Activated CD4-positive, alpha-beta memory T cell treated with anti-CD3 and anti-CD28 coated beads for 36 hours (primary cell): ENCODE measurements at regions not wholly inside any gene's neighbourhood (a gene's known extent, or its start where the extent isn't known, plus 50 kb on each side); places are given as distances from the start of the nearest gene placed in this dataset.

Source experiments
- CTCF ChIA-PET: fragments of 350-600 bp; sonication (Branson Sonifier 250); formaldehyde crosslinking; loops from one replicate; lab custom pipeline; 2021; ENCODE audit warnings: antibody characterized with exemption, inconsistent platforms; lab: Charles Lee
- POLR2A ChIA-PET: fragments of 350-600 bp; sonication (Branson Sonifier 250); formaldehyde crosslinking; loops from one replicate; lab custom pipeline; 2021; ENCODE audit warnings: antibody characterized with exemption; lab: Charles Lee
- DNase-seq: peaks from one replicate; pipeline ENCODE4 v3.0.0-alpha.2; 2020
- H3K27ac Mint-ChIP-seq: one replicate; pipeline ENCODE4 v1.8.0; 2021; ENCODE audit warnings: mixed read lengths
- H3K27me3 Mint-ChIP-seq: one replicate; pipeline ENCODE4 v1.8.0; 2021; ENCODE audit warnings: mixed read lengths
- H3K36me3 Mint-ChIP-seq: one replicate; pipeline ENCODE4 v1.8.0; 2021; ENCODE audit warnings: mixed read lengths
- H3K4me1 Mint-ChIP-seq: one replicate; pipeline ENCODE4 v1.8.0; 2021; ENCODE audit warnings: low read depth, mixed read lengths
- H3K4me3 Mint-ChIP-seq: one replicate; pipeline ENCODE4 v1.8.0; 2021; ENCODE audit warnings: mild to moderate bottlenecking, mixed read lengths
- H3K9me3 Mint-ChIP-seq: one replicate; pipeline ENCODE4 v1.8.0; 2021; ENCODE audit warnings: mixed read lengths
- intact Hi-C: fragments of 100-400 bp; cut with micrococcal nuclease; formaldehyde crosslinking; loops from one replicate; pipeline ENCODE4 v1.15.1; 2023

GRCh38 chr1:187096689-187097088 lies 267.9 kb downstream of the PLA2G4A start:
- DNase-seq = no peak
- Mint-ChIP-seq H3K4me1 (peaks cover 17% of the 10 kb centered on the region), H3K27ac (no peak overlapping the region), H3K4me3 (no peak overlapping the region), H3K9me3 (peaks cover 8% of the 10 kb centered on the region), H3K36me3 (no peaks in the 10 kb centered on the region), H3K27me3 (no peaks in the 10 kb centered on the region)
- CTCF ChIA-PET = no interaction called here
- intact Hi-C loops = no loop called here
- POLR2A ChIA-PET = no interaction called here

- Mint-ChIP-seq H3K9me3 (no peaks in the 10 kb centered on the region), H3K27ac (no peak overlapping the region), H3K27me3 (no peaks in the 10 kb centered on the region), H3K4me1 (no peaks in the 10 kb centered on the region), H3K4me3 (no peak overlapping the region), H3K36me3 (no peaks in the 10 kb centered on the region)
- DNase-seq = no peak
- CTCF ChIA-PET = no interaction called here
- intact Hi-C loops = no loop called here
- POLR2A ChIA-PET = no interaction called here
Measured at GRCh38 chr1:187110351-187110750, 281.6 kb downstream of the PLA2G4A start.

GRCh38 chr1:187114792-187115191 lies 286.0 kb downstream of the PLA2G4A start:
- no peaks in the 10 kb centered on the region for H3K36me3 Mint-ChIP-seq
- H3K9me3 Mint-ChIP-seq = no peaks in the 10 kb centered on the region
- ChIA-PET POLR2A (no interaction called here), CTCF (no interaction called here)
- no peak overlapping the region for H3K27ac Mint-ChIP-seq
- intact Hi-C loops = no loop called here
- H3K4me3 Mint-ChIP-seq = no peak overlapping the region
- H3K4me1 Mint-ChIP-seq = no peaks in the 10 kb centered on the region
- H3K27me3 Mint-ChIP-seq = no peaks in the 10 kb centered on the region
- DNase-seq = no peak

DNA sequence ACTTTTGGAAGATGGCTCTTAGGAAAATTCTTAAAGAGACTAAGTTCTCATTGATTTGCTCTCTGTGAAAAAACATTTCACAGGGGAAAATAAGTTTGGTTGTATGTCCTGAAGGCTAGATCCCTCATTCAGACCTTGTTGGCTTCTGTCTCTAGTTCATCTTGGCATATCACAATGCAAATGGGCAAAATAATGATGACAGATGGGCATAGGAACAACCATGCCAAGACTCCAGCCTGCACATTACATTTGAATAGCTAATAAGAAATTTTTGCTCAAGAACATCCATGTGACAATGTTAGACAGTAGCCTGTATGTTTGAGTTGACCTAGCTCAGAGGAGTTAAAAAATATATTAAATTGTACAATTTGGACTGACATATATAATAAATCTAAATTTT lies 292.9 kb downstream of the PLA2G4A start:
- no peaks in the 10 kb centered on the region for H3K27me3 Mint-ChIP-seq
- H3K27ac Mint-ChIP-seq = no peak overlapping the region
- no peak overlapping the region for H3K4me3 Mint-ChIP-seq
- no peak for DNase-seq
- H3K9me3 Mint-ChIP-seq = no peaks in the 10 kb centered on the region
- H3K36me3 Mint-ChIP-seq = no peaks in the 10 kb centered on the region
- POLR2A ChIA-PET = no interaction called here
- intact Hi-C loops = no loop called here
- CTCF ChIA-PET = no interaction called here
- no peaks in the 10 kb centered on the region for H3K4me1 Mint-ChIP-seq

DNA sequence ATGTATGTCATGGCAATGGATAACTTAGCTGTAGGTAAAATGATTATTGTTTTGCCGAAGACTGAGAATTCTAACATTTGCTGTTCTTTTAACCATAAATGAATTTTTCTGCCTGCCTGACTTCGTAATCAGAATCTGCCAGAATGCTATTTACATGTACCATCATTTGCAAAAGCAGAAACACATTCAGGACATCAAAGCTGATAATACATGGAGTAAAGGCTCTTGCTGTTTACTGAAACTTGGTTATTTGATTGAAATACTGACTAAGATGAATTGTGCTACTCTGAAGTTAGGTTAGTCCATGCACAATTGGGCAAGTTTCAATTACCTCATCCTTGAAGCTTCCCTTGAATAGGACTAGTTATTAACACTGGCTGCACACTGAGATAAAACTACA lies 293.8 kb downstream of the PLA2G4A start:
- Mint-ChIP-seq H3K27me3 (no peaks in the 10 kb centered on the region), H3K9me3 (peaks cover under 1% of the 10 kb centered on the region), H3K4me3 (no peak overlapping the region), H3K4me1 (no peaks in the 10 kb centered on the region), H3K36me3 (no peaks in the 10 kb centered on the region), H3K27ac (no peak overlapping the region)
- no peak for DNase-seq
- ChIA-PET CTCF (no interaction called here), POLR2A (no interaction called here)
- intact Hi-C loops = no loop called here

- ChIA-PET CTCF (no interaction called here), POLR2A (no interaction called here)
- peaks cover 7% of the 10 kb centered on the region for H3K9me3 Mint-ChIP-seq
- no peak for DNase-seq
- H3K4me1 Mint-ChIP-seq = no peaks in the 10 kb centered on the region
- H3K36me3 Mint-ChIP-seq = no peaks in the 10 kb centered on the region
- no peak overlapping the region for H3K4me3 Mint-ChIP-seq
- no peak overlapping the region for H3K27ac Mint-ChIP-seq
- H3K27me3 Mint-ChIP-seq = no peaks in the 10 kb centered on the region
- intact Hi-C loops = no loop called here
Measured at GRCh38 chr1:187129132-187129531, 300.4 kb downstream of the PLA2G4A start.

DNA sequence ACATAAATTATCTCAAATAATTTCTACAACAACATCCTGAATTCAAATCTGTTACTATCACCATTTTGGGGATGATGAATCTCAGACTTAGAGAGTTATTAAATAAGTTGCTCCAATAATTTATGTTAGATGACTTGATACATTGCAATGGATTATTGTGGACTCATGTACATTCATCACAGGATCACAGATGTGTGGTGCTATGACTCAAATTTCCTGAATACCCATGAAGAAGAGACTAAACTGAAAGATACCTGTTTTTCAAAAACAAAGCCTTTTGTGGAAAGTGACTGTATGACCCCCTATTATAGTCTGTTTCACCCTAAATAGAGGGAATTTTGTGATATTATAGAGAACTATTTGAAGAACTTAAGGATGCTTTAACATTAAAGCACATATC lies 315.0 kb downstream of the PLA2G4A start:
- intact Hi-C loops = no loop called here
- Mint-ChIP-seq H3K27me3 (no peaks in the 10 kb centered on the region), H3K4me3 (no peak overlapping the region), H3K36me3 (peaks cover 1% of the 10 kb centered on the region), H3K9me3 (peaks cover 31% of the 10 kb centered on the region), H3K4me1 (no peaks in the 10 kb centered on the region), H3K27ac (no peak overlapping the region)
- DNase-seq = no peak
- POLR2A ChIA-PET = no interaction called here
- CTCF ChIA-PET = no interaction called here

GRCh38 chr1:187146388-187146787 lies 317.6 kb downstream of the PLA2G4A start:
- ChIA-PET CTCF (no interaction called here), POLR2A (no interaction called here)
- H3K36me3 Mint-ChIP-seq = peaks cover 1% of the 10 kb centered on the region
- no peaks in the 10 kb centered on the region for H3K4me1 Mint-ChIP-seq
- H3K9me3 Mint-ChIP-seq = peaks cover 23% of the 10 kb centered on the region
- intact Hi-C loops = no loop called here
- DNase-seq = no peak
- no peak overlapping the region for H3K4me3 Mint-ChIP-seq
- H3K27me3 Mint-ChIP-seq = no peaks in the 10 kb centered on the region
- no peak overlapping the region for H3K27ac Mint-ChIP-seq

- intact Hi-C loops = no loop called here
- Mint-ChIP-seq H3K4me1 (no peaks in the 10 kb centered on the region), H3K27ac (no peak overlapping the region), H3K9me3 (peaks cover 38% of the 10 kb centered on the region), H3K36me3 (peaks cover 3% of the 10 kb centered on the region), H3K27me3 (no peaks in the 10 kb centered on the region), H3K4me3 (no peak overlapping the region)
- no peak for DNase-seq
- CTCF ChIA-PET = no interaction called here
- POLR2A ChIA-PET = no interaction called here
Measured at GRCh38 chr1:187151555-187151954, 322.8 kb downstream of the PLA2G4A start.

DNA sequence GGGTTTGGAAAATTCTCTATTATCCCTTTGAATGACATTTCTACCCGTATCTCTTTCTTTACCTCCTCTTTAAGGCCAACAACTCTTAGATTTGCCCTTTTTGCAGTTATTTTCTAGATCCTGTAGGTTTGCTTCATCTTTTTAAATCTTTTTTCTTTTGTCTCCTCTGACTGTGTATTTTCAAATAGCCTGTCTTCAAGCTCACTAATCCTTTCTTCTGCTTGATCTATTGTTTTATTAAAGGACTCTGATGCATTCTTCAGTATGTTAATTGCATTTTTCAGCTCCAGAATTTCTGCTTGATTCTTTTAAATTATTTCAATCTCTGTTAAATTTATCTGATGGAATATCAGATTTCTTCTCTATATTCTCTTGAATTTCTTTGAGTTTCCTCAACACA lies 324.3 kb downstream of the PLA2G4A start:
- Mint-ChIP-seq H3K36me3 (peaks cover 2% of the 10 kb centered on the region), H3K9me3 (peaks cover 29% of the 10 kb centered on the region), H3K4me3 (no peak overlapping the region), H3K4me1 (peaks cover 4% of the 10 kb centered on the region), H3K27me3 (no peaks in the 10 kb centered on the region), H3K27ac (no peak overlapping the region)
- intact Hi-C loops = no loop called here
- ChIA-PET CTCF (no interaction called here), POLR2A (no interaction called here)
- no peak for DNase-seq

DNA sequence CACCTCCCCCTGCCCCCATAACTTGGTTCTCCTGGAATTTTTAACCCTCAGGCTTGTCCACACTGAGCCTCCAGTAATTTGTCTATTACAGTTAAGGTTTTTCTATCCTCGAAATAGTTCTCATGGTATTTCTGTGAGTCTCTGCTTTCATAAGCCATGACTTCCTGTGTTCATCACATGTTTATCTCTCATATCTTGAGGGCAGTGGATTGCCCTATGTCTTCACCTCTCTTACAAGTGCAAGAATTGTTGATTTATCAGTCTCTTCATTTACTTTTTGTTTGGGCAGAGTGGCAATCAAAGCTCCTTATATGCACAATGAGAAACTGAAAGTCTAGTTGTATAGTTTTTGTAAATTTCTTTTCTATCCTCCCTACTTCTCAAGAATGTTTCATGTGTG lies 328.4 kb downstream of the PLA2G4A start:
- ChIA-PET POLR2A (no interaction called here), CTCF (no interaction called here)
- intact Hi-C loops = no loop called here
- peaks cover 17% of the 10 kb centered on the region for H3K9me3 Mint-ChIP-seq
- no peaks in the 10 kb centered on the region for H3K27me3 Mint-ChIP-seq
- H3K4me1 Mint-ChIP-seq = peaks cover 4% of the 10 kb centered on the region
- H3K36me3 Mint-ChIP-seq = peaks cover 2% of the 10 kb centered on the region
- H3K4me3 Mint-ChIP-seq = no peak overlapping the region
- no peak overlapping the region for H3K27ac Mint-ChIP-seq
- DNase-seq = no peak

- no peak for DNase-seq
- intact Hi-C loops = no loop called here
- no peak overlapping the region for H3K27ac Mint-ChIP-seq
- H3K9me3 Mint-ChIP-seq = peaks cover 12% of the 10 kb centered on the region
- ChIA-PET CTCF (no interaction called here), POLR2A (no interaction called here)
- H3K27me3 Mint-ChIP-seq = no peaks in the 10 kb centered on the region
- H3K4me1 Mint-ChIP-seq = peaks cover 4% of the 10 kb centered on the region
- no peak overlapping the region for H3K4me3 Mint-ChIP-seq
- peaks cover 2% of the 10 kb centered on the region for H3K36me3 Mint-ChIP-seq
Measured at GRCh38 chr1:187157552-187157951, 328.8 kb downstream of the PLA2G4A start.

GRCh38 chr1:187167555-187167954 lies 338.8 kb downstream of the PLA2G4A start:
- intact Hi-C loops = no loop called here
- POLR2A ChIA-PET = no interaction called here
- DNase-seq = no peak

More at GRCh38 chr1:187167555-187167954, 338.8 kb downstream of the PLA2G4A start:
- Mint-ChIP-seq H3K9me3 (peaks cover 22% of the 10 kb centered on the region), H3K27me3 (no peaks in the 10 kb centered on the region), H3K4me1 (no peaks in the 10 kb centered on the region), H3K4me3 (no peak overlapping the region), H3K36me3 (no peaks in the 10 kb centered on the region), H3K27ac (no peak overlapping the region)
- CTCF ChIA-PET = no interaction called here
